GM19467 (cell line): ENCODE measurements at regions not wholly inside any gene's neighbourhood (a gene's known extent, or its start where the extent isn't known, plus 50 kb on each side); places are given as distances from the start of the nearest gene placed in this dataset.

ENCODE experiments used
- ATAC-seq: cut with Tn5 transposase; IDR thresholded peaks from one replicate; pipeline ENCODE4 v1.9.1; 2021; ENCODE audit warnings: mild to moderate bottlenecking, moderate library complexity; ENCODE audit not compliant: unreplicated experiment

- no peak for ATAC-seq
Measured at GRCh38 chr7:67807826-67808225, 811.2 kb downstream of the TYW1 start.

- no peak for ATAC-seq
Measured at GRCh38 chr7:67809586-67809985, 813.0 kb downstream of the TYW1 start.

- no peak for ATAC-seq
Measured at GRCh38 chr7:67813621-67814292, 817.1 kb downstream of the TYW1 start.

GRCh38 chr7:67817481-67817880 lies 820.8 kb downstream of the TYW1 start:
- no peak for ATAC-seq

- no peak for ATAC-seq
Measured at GRCh38 chr7:67821116-67821515, 824.5 kb downstream of the TYW1 start.

- no peak for ATAC-seq
Measured at GRCh38 chr7:67823345-67823744, 826.7 kb downstream of the TYW1 start.

GRCh38 chr7:67825356-67825755 lies 828.7 kb downstream of the TYW1 start:
- no peak for ATAC-seq

- no peak for ATAC-seq
Measured at GRCh38 chr7:67841896-67842295, 845.3 kb downstream of the TYW1 start.

GRCh38 chr7:67842571-67842970 lies 845.9 kb downstream of the TYW1 start:
- ATAC-seq = no peak

- ATAC-seq = no peak
Measured at GRCh38 chr7:67843001-67843565, 846.5 kb downstream of the TYW1 start.

- no peak for ATAC-seq
Measured at GRCh38 chr7:67843615-67844014, 847.0 kb downstream of the TYW1 start.

- ATAC-seq = no peak
Measured at GRCh38 chr7:67847092-67847787, 850.6 kb downstream of the TYW1 start.

- ATAC-seq = no peak
Measured at GRCh38 chr7:67854221-67855178, 857.9 kb downstream of the TYW1 start.

- no peak for ATAC-seq
Measured at GRCh38 chr7:67855322-67855721, 858.7 kb downstream of the TYW1 start.

- ATAC-seq = no peak
Measured at GRCh38 chr7:67856046-67856445, 859.4 kb downstream of the TYW1 start.

GRCh38 chr7:67857698-67858097 lies 861.1 kb downstream of the TYW1 start:
- no peak for ATAC-seq

- ATAC-seq = no peak
Measured at GRCh38 chr7:67858931-67859330, 862.3 kb downstream of the TYW1 start.

- ATAC-seq = no peak
Measured at GRCh38 chr7:67863911-67864310, 867.3 kb downstream of the TYW1 start.

GRCh38 chr7:67866054-67866453 lies 869.4 kb downstream of the TYW1 start:
- no peak for ATAC-seq

- no peak for ATAC-seq
Measured at GRCh38 chr7:67866812-67867211, 870.2 kb downstream of the TYW1 start.

- ATAC-seq = no peak
Measured at GRCh38 chr7:67870396-67870795, 873.8 kb downstream of the TYW1 start.
